ENCODE measurements at regions not wholly inside any gene's neighbourhood (a gene's known extent, or its start where the extent isn't known, plus 50 kb on each side); places are given as distances from the start of the nearest gene placed in this dataset.

- DNase-seq = no peak
- Histone ChIP-seq H3K27me3 (ENCODE audit: insufficient read depth in 3 of 3, low read length in 2 of 3) (no peaks in the 10 kb centered on the region), H3K9me3 (no peaks in the 10 kb centered on the region), H3K36me3 (ENCODE audit: insufficient read depth in 1 of 2, low read depth in 1 of 2) (no peaks in the 10 kb centered on the region), H3K27ac (no peak overlapping the region), H3K4me3 (no peak overlapping the region), H3K4me1 (no peaks in the 10 kb centered on the region)
- intact Hi-C loops (cut with DNase I) = no loop called here
- ATAC-seq = no peak
- WGBS, 3 donors = 73 to 80% (median 78%) methylated on average over 5 of the region's 5 CpGs
- no peak for TF ChIP-seq CTCF (IDR thresholded peaks at IDR 0.05)
Observed at GRCh38 chr4:173761938-173762337, 231.9 kb upstream of the HAND2 start.

- ATAC-seq (no peak), DNase-seq (no peak)
- H3K4me1 ChIP-seq = no peaks in the 10 kb centered on the region
- no peaks in the 10 kb centered on the region for H3K27me3 ChIP-seq (ENCODE audit: insufficient read depth in 3 of 3, low read length in 2 of 3)
- no peak overlapping the region for H3K27ac ChIP-seq
- H3K36me3 ChIP-seq (ENCODE audit: insufficient read depth in 1 of 2, low read depth in 1 of 2) = no peaks in the 10 kb centered on the region
- intact Hi-C loops (cut with DNase I) = no loop called here
- H3K9me3 ChIP-seq = no peaks in the 10 kb centered on the region
- 44 to 64% (median 45%) methylated on average over 5 of the region's 5 CpGs for WGBS, 3 donors
- TF ChIP-seq CTCF (IDR thresholded peaks at IDR 0.05) = no peak
- no peak overlapping the region for H3K4me3 ChIP-seq
Observed at GRCh38 chr4:173761236-173761635, 231.2 kb upstream of the HAND2 start.

GRCh38 chr4:173758132-173758531, 228.1 kb upstream of the HAND2 start:
- DNase-seq (no peak), ATAC-seq (no peak)
- Histone ChIP-seq H3K27ac (no peak overlapping the region), H3K27me3 (ENCODE audit: insufficient read depth in 3 of 3, low read length in 2 of 3) (no peaks in the 10 kb centered on the region), H3K4me1 (no peaks in the 10 kb centered on the region), H3K36me3 (ENCODE audit: insufficient read depth in 1 of 2, low read depth in 1 of 2) (no peaks in the 10 kb centered on the region), H3K4me3 (no peak overlapping the region), H3K9me3 (no peaks in the 10 kb centered on the region)
- TF ChIP-seq CTCF (IDR thresholded peaks at IDR 0.05) = no peak
- 51 to 56% (median 56%) methylated on average over 1 of the region's 1 CpG for WGBS, 3 donors
- intact Hi-C loops (cut with DNase I) = no loop called here

- no peak for ATAC-seq
- no peak overlapping the region for H3K4me3 ChIP-seq
- no peak for TF ChIP-seq CTCF (IDR thresholded peaks at IDR 0.05)
- intact Hi-C loops (cut with DNase I) = no loop called here
- no peaks in the 10 kb centered on the region for H3K27me3 ChIP-seq (ENCODE audit: insufficient read depth in 3 of 3, low read length in 2 of 3)
- H3K4me1 ChIP-seq = no peaks in the 10 kb centered on the region
- H3K36me3 ChIP-seq (ENCODE audit: insufficient read depth in 1 of 2, low read depth in 1 of 2) = no peaks in the 10 kb centered on the region
- no peaks in the 10 kb centered on the region for H3K9me3 ChIP-seq
- DNase-seq = no peak
- no peak overlapping the region for H3K27ac ChIP-seq
- 59 to 72% (median 71%) methylated on average over 1 of the region's 1 CpG for WGBS, 3 donors
Observed at GRCh38 chr4:173753408-173753807, 223.4 kb upstream of the HAND2 start.

- ATAC-seq (no peak), DNase-seq (no peak)
- H3K4me1 ChIP-seq = no peaks in the 10 kb centered on the region
- no peak overlapping the region for H3K27ac ChIP-seq
- no peaks in the 10 kb centered on the region for H3K9me3 ChIP-seq
- intact Hi-C loops (cut with DNase I) = no loop called here
- no peak overlapping the region for H3K4me3 ChIP-seq
- H3K36me3 ChIP-seq (ENCODE audit: insufficient read depth in 1 of 2, low read depth in 1 of 2) = no peaks in the 10 kb centered on the region
- 43 to 45% (median 44%) methylated on average over 7 of the region's 7 CpGs for WGBS, 3 donors
- no peak for TF ChIP-seq CTCF (IDR thresholded peaks at IDR 0.05)
- H3K27me3 ChIP-seq (ENCODE audit: insufficient read depth in 3 of 3, low read length in 2 of 3) = no peaks in the 10 kb centered on the region
Observed at GRCh38 chr4:173752610-173753230, 222.7 kb upstream of the HAND2 start.

All from psoas muscle (tissue), 7 donors.